ENCODE measurements at regions not wholly inside any gene's neighbourhood (a gene's known extent, or its start where the extent isn't known, plus 50 kb on each side); places are given as distances from the start of the nearest gene placed in this dataset.

- TF ChIP-seq CTCF (IDR thresholded peaks at IDR 0.05; ENCODE audit: low read depth, low read length) (no peak), EZH2phosphoT487 (IDR thresholded peaks at IDR 0.05; ENCODE audit: low read depth) (no peak)
These were observed 163.9 kb upstream of the DUSP10 start for GRCh38 chr1:221905802-221906201.
